GM23338 (cell line): ENCODE measurements at regions not wholly inside any gene's neighbourhood (a gene's known extent, or its start where the extent isn't known, plus 50 kb on each side); places are given as distances from the start of the nearest gene placed in this dataset.
A peak's percentile ranks its signal among the peaks of the same experiment; 100 is the strongest.

Experiments used
- ATAC-seq: fragments of 200-7000 bp; cut with Tn5 transposase; 3 replicates; pipeline ENCODE4 v1.9.1; 2020
- DNase-seq: peaks from one replicate; pipeline ENCODE4 v3.0.0-alpha.2; 2015; ENCODE audit warnings: low spot score
- H2AFZ ChIP-seq: fragments of 200-600 bp; sonication (generic); 2 replicates; pipeline ENCODE4 v1.8.0; 2016; ENCODE audit warnings: antibody characterized with exemption, mild to moderate bottlenecking, moderate library complexity
- H3F3A ChIP-seq: fragments of 200-600 bp; sonication (generic); replicated peaks from 2 replicates; pipeline ENCODE4 v1.8.0; 2017; ENCODE audit warnings: antibody characterized with exemption, mixed run types, low read depth
- H3K27ac ChIP-seq: fragments of 200-600 bp; sonication (generic); 2 replicates; pipeline ENCODE4 v1.6.1; 2016; ENCODE audit warnings: low read depth
- H3K27me3 ChIP-seq: fragments of 200-600 bp; sonication (generic); 2 replicates; pipeline ENCODE4 v1.8.0; 2016; ENCODE audit warnings: mild to moderate bottlenecking, mixed run types, moderate library complexity; ENCODE audit not compliant: insufficient read depth
- H3K36me3 ChIP-seq: fragments of 200-600 bp; sonication (generic); 2 replicates; pipeline ENCODE4 v1.8.0; 2016; ENCODE audit warnings: mild to moderate bottlenecking; ENCODE audit not compliant: insufficient read depth
- H3K4me1 ChIP-seq: fragments of 200-600 bp; sonication (generic); 2 replicates; pipeline ENCODE4 v1.8.0; 2016; ENCODE audit warnings: mild to moderate bottlenecking, moderate library complexity; ENCODE audit not compliant: insufficient read depth
- H3K4me2 ChIP-seq: fragments of 200-600 bp; sonication (generic); 2 replicates; pipeline ENCODE4 v1.7.1; 2017; ENCODE audit warnings: mixed run types
- H3K4me3 ChIP-seq: fragments of 200-600 bp; sonication (generic); 2 replicates; pipeline ENCODE4 v1.6.1; 2016; ENCODE audit warnings: mixed run types
- H3K79me2 ChIP-seq: fragments of 200-600 bp; sonication (generic); replicated peaks from 2 replicates; pipeline ENCODE4 v1.8.0; 2017; ENCODE audit warnings: mild to moderate bottlenecking; ENCODE audit not compliant: insufficient read depth
- H3K9me2 ChIP-seq: fragments of 200-600 bp; sonication (generic); 2 replicates; pipeline ENCODE4 v1.8.0; 2017; ENCODE audit not compliant: insufficient read depth
- H4K20me1 ChIP-seq: fragments of 200-600 bp; sonication (generic); replicated peaks from 2 replicates; pipeline ENCODE4 v1.8.0; 2017; ENCODE audit warnings: mild to moderate bottlenecking; ENCODE audit not compliant: insufficient read depth
- H3K27ac Mint-ChIP-seq: 2 replicates; pipeline ENCODE4 v1.8.0; 2020; ENCODE audit warnings: inconsistent platforms, mild to moderate bottlenecking, moderate library complexity, mixed read lengths
- H3K27me3 Mint-ChIP-seq: 3 replicates; pipeline ENCODE4 v1.8.0; 2022; ENCODE audit warnings: low read depth, mild to moderate bottlenecking, moderate library complexity, mixed read lengths, inconsistent platforms; ENCODE audit not compliant: insufficient read depth, poor library complexity
- H3K36me3 Mint-ChIP-seq: 3 replicates; pipeline ENCODE4 v1.8.0; 2021; ENCODE audit warnings: low read depth, mild to moderate bottlenecking, inconsistent platforms, moderate library complexity, mixed read lengths
- H3K4me1 Mint-ChIP-seq: 3 replicates; pipeline ENCODE4 v1.8.0; 2020; ENCODE audit warnings: mild to moderate bottlenecking, inconsistent platforms, mixed read lengths
- H3K4me3 Mint-ChIP-seq: 3 replicates; pipeline ENCODE4 v1.8.0; 2021; ENCODE audit warnings: moderate library complexity, mild to moderate bottlenecking, inconsistent platforms, mixed read lengths
- H3K9me3 Mint-ChIP-seq: 3 replicates; pipeline ENCODE4 v1.8.0; 2020; ENCODE audit warnings: moderate library complexity, mild to moderate bottlenecking, inconsistent platforms, mixed read lengths
- CREB1 ChIP-seq: fragments of 250-450 bp; sonication (Bioruptor Pico); IDR thresholded peaks from 2 replicates; pipeline ENCODE4 v1.5.0; 2020; ENCODE audit warnings: low read depth, mild to moderate bottlenecking, moderate library complexity
- EZH2 ChIP-seq: fragments of 200-600 bp; sonication (generic); IDR thresholded peaks from one replicate; pipeline ENCODE4 v1.8.0; 2017; ENCODE audit warnings: antibody characterized with exemption, mild to moderate bottlenecking, low read depth; ENCODE audit not compliant: unreplicated experiment
- EZH2phosphoT487 ChIP-seq: fragments of 200-600 bp; sonication (generic); IDR thresholded peaks from one replicate; pipeline ENCODE4 v1.8.1; 2018; ENCODE audit warnings: antibody characterized with exemption; ENCODE audit not compliant: unreplicated experiment
- JUNB ChIP-seq: IDR thresholded peaks from one replicate; pipeline ENCODE4 v1.6.1; 2016; ENCODE audit warnings: antibody characterized with exemption; ENCODE audit not compliant: unreplicated experiment
- NANOG ChIP-seq: IDR thresholded peaks from 2 replicates; pipeline ENCODE4 v1.6.1; 2016; ENCODE audit warnings: antibody characterized with exemption, borderline replicate concordance
- POLR2AphosphoS5 ChIP-seq: IDR thresholded peaks from 2 replicates; pipeline ENCODE4 v1.6.1; 2016; ENCODE audit warnings: antibody characterized with exemption, low read depth
- STAT1 ChIP-seq: IDR thresholded peaks from one replicate; pipeline ENCODE4 v1.6.1; 2016; ENCODE audit warnings: antibody characterized with exemption; ENCODE audit not compliant: unreplicated experiment
- ZNF114 ChIP-seq: fragments of 250-450 bp; sonication (Bioruptor Pico); IDR thresholded peaks from 2 replicates; pipeline ENCODE4 v1.5.0; 2020; ENCODE audit warnings: mild to moderate bottlenecking, moderate library complexity
- ZNF331 ChIP-seq: fragments of 250-450 bp; sonication (Bioruptor Pico); IDR thresholded peaks from 2 replicates; pipeline ENCODE4 v1.5.0; 2020; ENCODE audit warnings: low read depth, mild to moderate bottlenecking, moderate library complexity
- TF ChIP-seq, protein P1 (sequence below), 2 experiments: fragments of 200-600 bp in 1 of 2; sonication (generic) in 1 of 2; conservative IDR thresholded peaks; 2 replicates each; pipeline versions ENCODE4 v1.5.1 to v1.6.1; 2016 to 2017; ENCODE audit warnings: antibody characterized with exemption in 2 of 2, low read depth in 2 of 2, mild to moderate bottlenecking in 2 of 2, moderate library complexity in 1 of 2
- TF ChIP-seq, protein P2 (sequence below): IDR thresholded peaks from 2 replicates; pipeline ENCODE4 v1.6.1; 2016; ENCODE audit warnings: antibody characterized with exemption

DNA sequence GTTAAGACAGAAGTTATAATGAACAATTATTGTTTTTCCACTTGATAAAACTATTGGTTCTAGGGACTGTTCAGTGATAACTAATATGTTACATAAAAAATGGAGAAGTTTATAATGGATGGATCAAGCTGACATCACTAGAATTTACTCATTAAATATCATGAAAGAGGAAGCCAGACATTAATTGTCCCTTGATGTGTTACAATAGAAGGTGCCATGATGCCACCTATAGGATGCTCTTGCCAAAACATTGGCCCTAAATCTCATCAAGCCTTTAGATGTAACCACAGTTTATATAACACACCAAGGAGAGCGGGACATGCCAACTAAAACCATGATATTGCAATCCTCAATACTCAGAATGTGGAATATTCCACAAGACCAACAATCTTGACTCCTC is 147.9 kb upstream of the MON1B start:
- no peaks in the 10 kb centered on the region for H3K27me3 Mint-ChIP-seq

DNA sequence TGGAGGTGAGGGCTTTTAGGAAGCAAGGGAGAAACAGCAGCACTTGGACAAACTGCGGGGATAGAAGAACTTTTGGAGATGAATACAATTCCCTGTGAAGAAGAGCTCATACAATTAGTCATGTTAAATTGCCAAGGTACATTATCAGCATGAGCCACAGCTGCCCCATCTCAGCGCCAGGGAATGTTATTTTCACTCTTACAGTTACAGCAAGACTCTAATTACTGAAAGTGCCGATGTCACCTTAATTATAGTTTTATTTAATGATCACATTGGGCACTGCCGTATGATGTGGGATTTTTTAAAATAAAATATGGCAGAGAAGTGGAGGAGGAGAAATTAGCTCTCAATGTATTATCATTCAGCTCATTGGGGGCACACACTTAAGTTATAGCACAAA is 144.8 kb upstream of the MON1B start:
- ATAC-seq (no peak), DNase-seq (no peak)
- Histone ChIP-seq H3F3A (no peaks in the 10 kb centered on the region), H3K36me3 (no peaks in the 10 kb centered on the region), H3K9me2 (no peaks in the 10 kb centered on the region), H3K27me3 (no peaks in the 10 kb centered on the region), H3K27ac (no peak overlapping the region), H3K79me2 (no peaks in the 10 kb centered on the region), H3K4me1 (no peaks in the 10 kb centered on the region), H3K4me2 (no peak overlapping the region), H3K4me3 (no peak overlapping the region), H4K20me1 (no peaks in the 10 kb centered on the region), H2AFZ (no peak overlapping the region; the same call in 1 of the 2 replicates)
- Mint-ChIP-seq H3K27ac (no peak overlapping the region), H3K9me3 (peaks cover 38% of the 10 kb centered on the region), H3K36me3 (no peaks in the 10 kb centered on the region), H3K4me1 (no peaks in the 10 kb centered on the region), H3K27me3 (no peaks in the 10 kb centered on the region), H3K4me3 (no peak overlapping the region)
- no peak for TF ChIP-seq NANOG
- TF ChIP-seq CREB1 (CRISPR knock-in tag) = no peak
- no peak for TF ChIP-seq POLR2AphosphoS5
- TF ChIP-seq JUNB = no peak
- TF ChIP-seq ZNF114 (CRISPR knock-in tag) = no peak
- no peak for TF ChIP-seq ZNF331 (CRISPR knock-in tag)
- TF ChIP-seq, protein P1, sequence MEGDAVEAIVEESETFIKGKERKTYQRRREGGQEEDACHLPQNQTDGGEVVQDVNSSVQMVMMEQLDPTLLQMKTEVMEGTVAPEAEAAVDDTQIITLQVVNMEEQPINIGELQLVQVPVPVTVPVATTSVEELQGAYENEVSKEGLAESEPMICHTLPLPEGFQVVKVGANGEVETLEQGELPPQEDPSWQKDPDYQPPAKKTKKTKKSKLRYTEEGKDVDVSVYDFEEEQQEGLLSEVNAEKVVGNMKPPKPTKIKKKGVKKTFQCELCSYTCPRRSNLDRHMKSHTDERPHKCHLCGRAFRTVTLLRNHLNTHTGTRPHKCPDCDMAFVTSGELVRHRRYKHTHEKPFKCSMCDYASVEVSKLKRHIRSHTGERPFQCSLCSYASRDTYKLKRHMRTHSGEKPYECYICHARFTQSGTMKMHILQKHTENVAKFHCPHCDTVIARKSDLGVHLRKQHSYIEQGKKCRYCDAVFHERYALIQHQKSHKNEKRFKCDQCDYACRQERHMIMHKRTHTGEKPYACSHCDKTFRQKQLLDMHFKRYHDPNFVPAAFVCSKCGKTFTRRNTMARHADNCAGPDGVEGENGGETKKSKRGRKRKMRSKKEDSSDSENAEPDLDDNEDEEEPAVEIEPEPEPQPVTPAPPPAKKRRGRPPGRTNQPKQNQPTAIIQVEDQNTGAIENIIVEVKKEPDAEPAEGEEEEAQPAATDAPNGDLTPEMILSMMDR (conservative IDR thresholded peaks at IDR 0.05; ENCODE audit: low read depth in 2 of 2) = no peak
- TF ChIP-seq, protein P2, sequence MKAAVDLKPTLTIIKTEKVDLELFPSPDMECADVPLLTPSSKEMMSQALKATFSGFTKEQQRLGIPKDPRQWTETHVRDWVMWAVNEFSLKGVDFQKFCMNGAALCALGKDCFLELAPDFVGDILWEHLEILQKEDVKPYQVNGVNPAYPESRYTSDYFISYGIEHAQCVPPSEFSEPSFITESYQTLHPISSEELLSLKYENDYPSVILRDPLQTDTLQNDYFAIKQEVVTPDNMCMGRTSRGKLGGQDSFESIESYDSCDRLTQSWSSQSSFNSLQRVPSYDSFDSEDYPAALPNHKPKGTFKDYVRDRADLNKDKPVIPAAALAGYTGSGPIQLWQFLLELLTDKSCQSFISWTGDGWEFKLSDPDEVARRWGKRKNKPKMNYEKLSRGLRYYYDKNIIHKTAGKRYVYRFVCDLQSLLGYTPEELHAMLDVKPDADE = no peak
- TF ChIP-seq STAT1 = no peak
- TF ChIP-seq EZH2phosphoT487 = no peak
- no peak for TF ChIP-seq EZH2

More for the DNA sequence above, 147.9 kb upstream of the MON1B start:
- no peaks in the 10 kb centered on the region for H3K4me1 Mint-ChIP-seq
- H3K36me3 Mint-ChIP-seq = no peaks in the 10 kb centered on the region
- H3K4me1 ChIP-seq = no peaks in the 10 kb centered on the region
- no peaks in the 10 kb centered on the region for H4K20me1 ChIP-seq
- H3K27ac ChIP-seq = no peak overlapping the region
- H3F3A ChIP-seq = no peaks in the 10 kb centered on the region
- H3K4me3 Mint-ChIP-seq = no peak overlapping the region
- no peak overlapping the region for H3K4me2 ChIP-seq
- H3K79me2 ChIP-seq = no peaks in the 10 kb centered on the region
- H3K36me3 ChIP-seq = no peaks in the 10 kb centered on the region
- no peak for TF ChIP-seq CREB1 (CRISPR knock-in tag)
- TF ChIP-seq, protein P1 (conservative IDR thresholded peaks at IDR 0.05; ENCODE audit: low read depth in 2 of 2) = peak; percentile 67 to 77
- TF ChIP-seq ZNF331 (CRISPR knock-in tag) = no peak
- DNase-seq (peak; percentile 53), ATAC-seq (no peak)
- H2AFZ ChIP-seq = no peak overlapping the region
- peaks cover 41% of the 10 kb centered on the region for H3K9me3 Mint-ChIP-seq
- H3K27me3 ChIP-seq = no peaks in the 10 kb centered on the region
- H3K4me3 ChIP-seq = no peak overlapping the region
- no peaks in the 10 kb centered on the region for H3K9me2 ChIP-seq
- no peak overlapping the region for H3K27ac Mint-ChIP-seq
